DMS53 (cell line): ENCODE measurements at regions not wholly inside any gene's neighbourhood (a gene's known extent, or its start where the extent isn't known, plus 50 kb on each side); places are given as distances from the start of the nearest gene placed in this dataset.
"Not testable (repeated sequence)": the region's sequence is repeated elsewhere in the genome, so short reads cannot be mapped to it uniquely, and the experiment has no call there.

Experiments used
- DNase-seq: peaks from one replicate; lab custom pipeline; 2025; lab: John Stamatoyannopoulos, UW

GRCh38 chr14:58752771-58753201 lies 115.0 kb downstream of the DACT1 start:
- peak; percentile 4 for DNase-seq

- DNase-seq, result peak; percentile 72
Observed at GRCh38 chr14:58755031-58755925, 117.5 kb downstream of the DACT1 start.

DNA sequence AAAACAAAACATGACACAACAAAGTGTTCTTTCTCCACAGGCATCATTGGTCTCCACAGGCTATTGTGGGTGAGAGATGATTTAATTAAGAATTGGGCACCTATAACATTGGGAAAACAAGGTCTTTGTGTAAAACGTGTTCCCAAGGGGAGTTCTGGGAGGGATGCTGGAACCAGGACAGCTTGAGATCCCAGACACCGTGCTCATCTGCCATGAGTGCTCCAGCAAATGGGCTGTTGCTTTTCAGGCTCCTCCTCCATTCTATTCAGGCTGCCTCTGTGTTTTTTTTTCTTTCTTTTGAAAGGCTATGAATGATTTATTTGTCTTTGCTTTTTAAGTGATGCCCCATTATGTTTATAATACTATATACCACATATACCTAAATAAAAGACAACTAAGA lies 122.4 kb downstream of the DACT1 start:
- DNase-seq, result no peak

GRCh38 chr14:58762629-58763028 lies 124.9 kb downstream of the DACT1 start:
- no peak for DNase-seq

- no peak for DNase-seq
Observed at GRCh38 chr14:58763210-58763609, 125.4 kb downstream of the DACT1 start.

- no peak for DNase-seq
Observed at GRCh38 chr14:58765418-58765831, 127.7 kb downstream of the DACT1 start.

GRCh38 chr14:58765843-58766242 lies 128.1 kb downstream of the DACT1 start:
- no peak for DNase-seq

DNA sequence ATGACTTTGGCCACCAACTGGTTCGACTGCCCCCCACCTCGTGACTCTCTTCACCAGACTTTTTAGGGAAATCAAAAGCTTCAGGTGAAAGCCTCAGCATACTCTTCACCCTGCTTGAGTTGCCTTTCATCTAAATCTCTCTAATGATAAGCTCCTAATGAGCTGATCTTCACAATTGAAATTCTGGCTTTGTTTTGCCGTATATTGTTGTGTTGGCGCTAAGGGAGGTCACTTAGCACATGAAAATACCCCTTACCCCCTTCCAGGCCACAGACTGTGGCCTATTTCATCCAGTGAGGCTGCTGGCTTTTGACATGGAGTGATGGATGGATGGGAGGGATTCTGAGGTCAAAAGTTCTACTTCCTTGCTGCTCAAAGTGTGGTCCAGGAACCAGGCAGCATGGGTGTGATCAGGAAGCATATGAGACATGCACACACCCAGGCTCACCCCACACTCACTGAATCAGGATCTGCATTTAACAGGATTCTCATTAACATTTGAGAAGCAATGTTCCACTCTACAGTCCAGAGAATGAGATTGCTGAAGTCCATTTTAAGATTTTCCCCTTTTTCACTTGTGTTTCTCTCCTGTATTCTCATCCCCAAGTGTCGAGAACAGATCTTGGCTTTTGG lies 131.4 kb downstream of the DACT1 start:
- DNase-seq, result no peak

DNA sequence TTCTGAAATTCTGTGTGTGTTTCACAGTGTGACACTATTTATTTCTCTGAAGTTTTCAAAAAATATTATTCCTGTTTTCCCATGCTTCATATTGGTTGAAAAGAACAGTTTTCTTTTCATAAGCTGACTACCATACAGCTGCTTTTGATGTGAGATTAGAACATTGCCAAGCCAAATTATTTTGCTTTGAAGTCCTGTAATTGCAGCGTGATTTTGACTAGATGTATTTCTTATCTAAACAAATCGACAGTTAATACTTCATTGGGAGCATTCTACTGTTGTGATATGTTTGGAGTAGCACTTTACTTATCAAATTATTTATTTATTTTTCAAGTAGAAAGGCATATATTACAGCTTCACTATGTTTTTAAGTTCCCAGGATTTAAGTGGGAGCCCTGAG lies 132.0 kb downstream of the DACT1 start:
- DNase-seq, result no peak

DNA sequence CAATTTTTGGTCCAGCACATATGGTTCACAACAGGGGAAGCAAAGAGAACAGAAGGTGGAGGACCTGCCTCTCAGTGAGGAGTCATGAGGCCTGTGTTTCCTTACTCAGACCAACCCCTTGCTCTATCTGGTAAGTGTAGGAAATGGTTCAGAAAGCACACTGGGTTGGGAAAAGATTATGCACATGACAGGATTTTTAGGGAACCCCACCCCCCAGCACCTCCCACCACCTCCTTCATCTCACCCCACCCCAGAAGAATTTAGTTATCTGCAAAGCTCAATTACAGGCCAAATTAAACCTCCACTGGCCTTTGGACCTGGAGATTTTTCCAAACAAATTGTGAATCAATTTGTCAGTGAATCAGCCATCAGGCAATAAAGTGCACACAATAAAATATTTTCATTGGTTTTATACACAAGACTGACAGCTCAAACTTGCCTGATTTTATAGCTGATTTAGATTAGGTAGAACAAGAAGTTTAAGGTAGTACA lies 132.8 kb downstream of the DACT1 start:
- DNase-seq, result no peak

GRCh38 chr14:58771016-58771415 lies 133.3 kb downstream of the DACT1 start:
- DNase-seq, result no peak

GRCh38 chr14:58772116-58772515 lies 134.4 kb downstream of the DACT1 start:
- no peak for DNase-seq

- no peak for DNase-seq
Observed at GRCh38 chr14:58772794-58773620, 135.2 kb downstream of the DACT1 start.

DNA sequence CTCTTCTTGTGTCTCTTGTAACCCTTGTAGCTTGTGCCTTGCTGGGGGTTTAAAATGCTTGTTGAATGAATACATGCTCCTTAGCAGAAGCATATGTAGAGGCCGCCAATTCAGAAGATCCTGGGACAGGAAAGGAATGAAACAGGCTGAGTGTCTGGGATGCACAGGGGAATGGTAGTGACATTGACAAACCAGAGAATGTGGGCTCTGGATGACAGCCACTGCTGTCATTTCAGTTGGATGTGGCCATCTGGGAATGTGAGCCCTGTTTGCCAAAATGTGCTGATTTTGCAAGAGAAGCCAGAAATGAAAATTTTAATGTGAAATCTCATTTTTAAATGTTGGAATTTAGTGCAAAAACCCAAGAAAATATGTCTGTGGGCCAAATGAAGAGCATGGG lies 136.8 kb downstream of the DACT1 start:
- no peak for DNase-seq

GRCh38 chr14:58775130-58775529 lies 137.4 kb downstream of the DACT1 start:
- not testable (repeated sequence) for DNase-seq

- no peak for DNase-seq
Observed at GRCh38 chr14:58776516-58776915, 138.8 kb downstream of the DACT1 start.

DNA sequence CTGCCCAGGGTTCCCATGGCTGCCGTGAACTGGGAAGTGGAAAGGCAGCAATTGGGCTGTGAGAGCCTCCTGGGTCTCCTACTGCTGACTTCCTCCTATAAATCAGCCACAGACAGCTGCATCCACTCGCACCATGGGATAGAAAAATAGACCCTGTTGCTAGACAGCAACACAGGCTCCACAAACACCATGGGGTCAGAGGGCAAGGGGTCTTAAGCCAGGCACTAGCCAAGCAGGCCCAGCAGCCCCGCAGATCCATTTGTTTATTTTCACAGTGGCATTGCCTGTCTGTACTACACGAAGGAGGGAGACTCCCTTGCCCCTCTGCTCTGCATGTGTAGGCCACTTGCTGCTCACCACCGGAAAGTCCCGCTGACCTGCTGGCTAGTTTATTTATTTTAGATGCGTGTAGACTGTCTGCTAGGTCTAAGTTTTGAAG lies 139.8 kb downstream of the DACT1 start:
- DNase-seq, result peak; percentile 32

DNA sequence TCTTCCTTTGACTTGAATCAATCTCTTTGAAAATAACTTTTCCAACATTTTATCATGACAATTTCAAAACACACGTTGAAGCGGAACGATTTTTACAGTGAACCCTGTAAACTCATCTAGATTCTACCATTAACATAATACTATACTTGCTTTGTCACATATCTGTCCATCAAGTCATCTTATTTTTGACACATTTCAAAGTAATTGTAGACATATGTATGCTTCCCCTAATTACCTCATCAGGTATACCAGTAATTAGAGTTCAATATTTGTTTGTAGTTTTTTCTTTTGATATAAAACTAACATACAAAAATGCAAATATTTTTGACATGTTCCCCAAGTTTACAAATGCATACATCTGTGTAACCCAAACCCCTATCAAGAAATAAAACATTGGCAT lies 140.4 kb downstream of the DACT1 start:
- DNase-seq, result no peak

GRCh38 chr14:58779376-58779775 lies 141.6 kb downstream of the DACT1 start:
- DNase-seq, result no peak

- DNase-seq, result no peak
Observed at GRCh38 chr14:58780185-58780584, 142.4 kb downstream of the DACT1 start.

- no peak for DNase-seq
Observed at GRCh38 chr14:58780605-58781004, 142.8 kb downstream of the DACT1 start.

DNA sequence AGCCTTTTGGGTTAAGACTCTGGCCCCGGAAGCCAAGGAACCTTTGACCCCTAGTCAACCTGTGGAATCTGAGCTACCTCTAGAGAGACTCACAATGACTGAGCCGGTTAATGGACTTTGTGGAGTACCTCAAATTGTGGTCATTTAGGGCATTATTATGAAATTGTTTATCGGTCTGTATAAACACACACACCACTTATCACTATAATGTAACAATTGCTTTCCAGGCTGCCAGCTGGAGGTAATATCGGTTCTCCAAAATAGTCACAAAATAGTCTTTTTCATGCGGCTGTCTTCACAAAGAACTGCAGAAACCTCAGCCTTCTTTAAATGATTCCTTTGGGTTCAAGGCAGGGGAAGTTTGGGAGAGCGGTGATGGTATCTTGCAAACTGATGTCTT lies 144.2 kb downstream of the DACT1 start:
- DNase-seq, result no peak
